ENCODE measurements at regions not wholly inside any gene's neighbourhood (a gene's known extent, or its start where the extent isn't known, plus 50 kb on each side); places are given as distances from the start of the nearest gene placed in this dataset.

DNA sequence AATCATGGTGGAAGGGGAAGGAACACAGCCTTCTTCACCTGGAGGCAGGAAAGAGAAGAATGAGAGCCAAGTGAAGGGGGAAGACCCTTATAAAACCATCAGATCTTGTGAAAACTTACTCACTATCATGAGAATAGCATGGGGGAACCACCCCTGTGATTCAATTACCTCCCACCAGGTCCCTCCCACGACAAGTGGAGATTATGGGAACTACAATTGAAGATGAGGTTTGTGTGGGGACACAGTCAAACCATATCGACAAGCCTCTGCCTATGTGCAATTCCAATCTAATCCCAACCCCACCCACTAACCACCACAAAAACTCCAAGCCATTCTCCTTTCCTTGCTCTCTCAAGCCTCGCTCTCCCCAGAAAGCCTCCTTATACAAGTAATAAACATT lies 69.2 kb downstream of the TAC1 start (continued):
- TF ChIP-seq, protein P1, sequence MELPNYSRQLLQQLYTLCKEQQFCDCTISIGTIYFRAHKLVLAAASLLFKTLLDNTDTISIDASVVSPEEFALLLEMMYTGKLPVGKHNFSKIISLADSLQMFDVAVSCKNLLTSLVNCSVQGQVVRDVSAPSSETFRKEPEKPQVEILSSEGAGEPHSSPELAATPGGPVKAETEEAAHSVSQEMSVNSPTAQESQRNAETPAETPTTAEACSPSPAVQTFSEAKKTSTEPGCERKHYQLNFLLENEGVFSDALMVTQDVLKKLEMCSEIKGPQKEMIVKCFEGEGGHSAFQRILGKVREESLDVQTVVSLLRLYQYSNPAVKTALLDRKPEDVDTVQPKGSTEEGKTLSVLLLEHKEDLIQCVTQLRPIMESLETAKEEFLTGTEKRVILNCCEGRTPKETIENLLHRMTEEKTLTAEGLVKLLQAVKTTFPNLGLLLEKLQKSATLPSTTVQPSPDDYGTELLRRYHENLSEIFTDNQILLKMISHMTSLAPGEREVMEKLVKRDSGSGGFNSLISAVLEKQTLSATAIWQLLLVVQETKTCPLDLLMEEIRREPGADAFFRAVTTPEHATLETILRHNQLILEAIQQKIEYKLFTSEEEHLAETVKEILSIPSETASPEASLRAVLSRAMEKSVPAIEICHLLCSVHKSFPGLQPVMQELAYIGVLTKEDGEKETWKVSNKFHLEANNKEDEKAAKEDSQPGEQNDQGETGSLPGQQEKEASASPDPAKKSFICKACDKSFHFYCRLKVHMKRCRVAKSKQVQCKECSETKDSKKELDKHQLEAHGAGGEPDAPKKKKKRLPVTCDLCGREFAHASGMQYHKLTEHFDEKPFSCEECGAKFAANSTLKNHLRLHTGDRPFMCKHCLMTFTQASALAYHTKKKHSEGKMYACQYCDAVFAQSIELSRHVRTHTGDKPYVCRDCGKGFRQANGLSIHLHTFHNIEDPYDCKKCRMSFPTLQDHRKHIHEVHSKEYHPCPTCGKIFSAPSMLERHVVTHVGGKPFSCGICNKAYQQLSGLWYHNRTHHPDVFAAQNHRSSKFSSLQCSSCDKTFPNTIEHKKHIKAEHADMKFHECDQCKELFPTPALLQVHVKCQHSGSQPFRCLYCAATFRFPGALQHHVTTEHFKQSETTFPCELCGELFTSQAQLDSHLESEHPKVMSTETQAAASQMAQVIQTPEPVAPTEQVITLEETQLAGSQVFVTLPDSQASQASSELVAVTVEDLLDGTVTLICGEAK (IDR thresholded peaks at IDR 0.05; ENCODE audit: borderline replicate concordance), result no peak
- no peak for TF ChIP-seq ESRRA (IDR thresholded peaks at IDR 0.05; ENCODE audit: low read length)
- TF ChIP-seq, protein P2, sequence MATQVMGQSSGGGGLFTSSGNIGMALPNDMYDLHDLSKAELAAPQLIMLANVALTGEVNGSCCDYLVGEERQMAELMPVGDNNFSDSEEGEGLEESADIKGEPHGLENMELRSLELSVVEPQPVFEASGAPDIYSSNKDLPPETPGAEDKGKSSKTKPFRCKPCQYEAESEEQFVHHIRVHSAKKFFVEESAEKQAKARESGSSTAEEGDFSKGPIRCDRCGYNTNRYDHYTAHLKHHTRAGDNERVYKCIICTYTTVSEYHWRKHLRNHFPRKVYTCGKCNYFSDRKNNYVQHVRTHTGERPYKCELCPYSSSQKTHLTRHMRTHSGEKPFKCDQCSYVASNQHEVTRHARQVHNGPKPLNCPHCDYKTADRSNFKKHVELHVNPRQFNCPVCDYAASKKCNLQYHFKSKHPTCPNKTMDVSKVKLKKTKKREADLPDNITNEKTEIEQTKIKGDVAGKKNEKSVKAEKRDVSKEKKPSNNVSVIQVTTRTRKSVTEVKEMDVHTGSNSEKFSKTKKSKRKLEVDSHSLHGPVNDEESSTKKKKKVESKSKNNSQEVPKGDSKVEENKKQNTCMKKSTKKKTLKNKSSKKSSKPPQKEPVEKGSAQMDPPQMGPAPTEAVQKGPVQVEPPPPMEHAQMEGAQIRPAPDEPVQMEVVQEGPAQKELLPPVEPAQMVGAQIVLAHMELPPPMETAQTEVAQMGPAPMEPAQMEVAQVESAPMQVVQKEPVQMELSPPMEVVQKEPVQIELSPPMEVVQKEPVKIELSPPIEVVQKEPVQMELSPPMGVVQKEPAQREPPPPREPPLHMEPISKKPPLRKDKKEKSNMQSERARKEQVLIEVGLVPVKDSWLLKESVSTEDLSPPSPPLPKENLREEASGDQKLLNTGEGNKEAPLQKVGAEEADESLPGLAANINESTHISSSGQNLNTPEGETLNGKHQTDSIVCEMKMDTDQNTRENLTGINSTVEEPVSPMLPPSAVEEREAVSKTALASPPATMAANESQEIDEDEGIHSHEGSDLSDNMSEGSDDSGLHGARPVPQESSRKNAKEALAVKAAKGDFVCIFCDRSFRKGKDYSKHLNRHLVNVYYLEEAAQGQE (IDR thresholded peaks at IDR 0.05; ENCODE audit: low read depth, low read length), result no peak
- no peak for TF ChIP-seq ZNF24 (IDR thresholded peaks at IDR 0.05)
- no peak for TF ChIP-seq SIN3A (IDR thresholded peaks at IDR 0.05; ENCODE audit: low read depth, low read length)
- no peak for TF ChIP-seq NFXL1 (IDR thresholded peaks at IDR 0.05; ENCODE audit: borderline replicate concordance)
- TF ChIP-seq, protein P3, sequence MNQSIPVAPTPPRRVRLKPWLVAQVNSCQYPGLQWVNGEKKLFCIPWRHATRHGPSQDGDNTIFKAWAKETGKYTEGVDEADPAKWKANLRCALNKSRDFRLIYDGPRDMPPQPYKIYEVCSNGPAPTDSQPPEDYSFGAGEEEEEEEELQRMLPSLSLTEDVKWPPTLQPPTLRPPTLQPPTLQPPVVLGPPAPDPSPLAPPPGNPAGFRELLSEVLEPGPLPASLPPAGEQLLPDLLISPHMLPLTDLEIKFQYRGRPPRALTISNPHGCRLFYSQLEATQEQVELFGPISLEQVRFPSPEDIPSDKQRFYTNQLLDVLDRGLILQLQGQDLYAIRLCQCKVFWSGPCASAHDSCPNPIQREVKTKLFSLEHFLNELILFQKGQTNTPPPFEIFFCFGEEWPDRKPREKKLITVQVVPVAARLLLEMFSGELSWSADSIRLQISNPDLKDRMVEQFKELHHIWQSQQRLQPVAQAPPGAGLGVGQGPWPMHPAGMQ (IDR thresholded peaks at IDR 0.05; ENCODE audit: borderline replicate concordance), result no peak
